H1 (cell line): ENCODE measurements at regions not wholly inside any gene's neighbourhood (a gene's known extent, or its start where the extent isn't known, plus 50 kb on each side); places are given as distances from the start of the nearest gene placed in this dataset.

Source experiments
- ASH2L ChIP-seq: fragments of 200-600, 300-600 bp; sonication (generic); IDR thresholded peaks from one replicate; pipeline ENCODE4 v1.7.1; 2017; ENCODE audit warnings: low read length
- BCL11A ChIP-seq, 2 experiments: IDR thresholded peaks; one replicate each; pipeline ENCODE4 v1.6.1; 2011; ENCODE audit warnings: low read depth in 2 of 2, low read length in 2 of 2, mild to moderate bottlenecking in 2 of 2
- CHD7 ChIP-seq: fragments of 300-600 bp; sonication (generic); IDR thresholded peaks from 2 replicates; pipeline ENCODE4 v1.7.1; 2012; ENCODE audit warnings: low read length, moderate library complexity, mild to moderate bottlenecking, inconsistent platforms; ENCODE audit not compliant: insufficient replicate concordance
- EGR1 ChIP-seq: IDR thresholded peaks from 2 replicates; pipeline ENCODE4 v1.6.1; 2011; ENCODE audit warnings: low read depth, low read length, borderline replicate concordance
- HDAC2 ChIP-seq, 2 experiments: fragments of 300-600 bp in 1 of 2; sonication (generic) in 1 of 2; IDR thresholded peaks; 2 replicates each; pipeline ENCODE4 v1.6.1; 2011 to 2012; ENCODE audit warnings: low read depth in 2 of 2, low read length in 2 of 2, mild to moderate bottlenecking in 2 of 2, moderate library complexity in 2 of 2, borderline replicate concordance in 1 of 2, inconsistent platforms in 1 of 2
- MAFK ChIP-seq: IDR thresholded peaks from 2 replicates; pipeline ENCODE4 v1.6.1; 2012; ENCODE audit warnings: low read depth, mild to moderate bottlenecking, improper control_type of control experiment, low read length
- SIN3A ChIP-seq, 2 experiments: IDR thresholded peaks in 1 of 2; conservative IDR thresholded peaks in 1 of 2; 2 replicates each; pipeline ENCODE4 v1.6.1; 2011 to 2012; ENCODE audit warnings: low read length in 2 of 2, improper control_type of control experiment in 1 of 2, low read depth in 1 of 2, mild to moderate bottlenecking in 1 of 2
- ZNF274 ChIP-seq: IDR thresholded peaks from 2 replicates; pipeline ENCODE4 v1.7.0; 2012; ENCODE audit warnings: low read length, borderline replicate concordance; ENCODE audit errors: extremely low read depth

DNA sequence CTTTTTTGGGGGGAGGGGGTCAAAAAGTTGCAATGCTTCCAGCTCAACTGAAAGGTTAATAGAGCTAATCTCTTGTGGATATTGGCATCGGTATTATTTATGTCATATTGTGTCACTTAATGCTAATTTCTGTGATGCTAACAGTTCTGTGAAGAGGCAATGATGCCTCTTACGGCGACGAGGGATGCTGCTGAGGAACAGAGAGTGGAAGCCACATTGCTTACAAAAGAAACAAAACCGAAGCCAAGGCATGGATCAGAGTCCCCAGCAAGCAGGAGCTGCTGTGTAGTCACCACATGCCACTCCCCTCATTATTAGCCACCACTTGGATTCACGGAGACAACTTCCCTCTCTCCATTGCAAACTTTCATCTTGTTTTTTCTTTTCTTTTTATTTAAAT lies 536.5 kb upstream of the MGMT start (continued):
- TF ChIP-seq SIN3A (conservative IDR thresholded peaks at IDR 0.05 in 1 of 2, IDR thresholded peaks at IDR 0.05 in 1 of 2; ENCODE audit: low read depth in 1 of 2, low read length in 2 of 2) (no peak), ZNF274 (no peak), ASH2L (no peak), BCL11A (IDR thresholded peaks at IDR 0.05; ENCODE audit: low read depth in 2 of 2, low read length in 2 of 2) (no peak), MAFK (no peak), HDAC2 (IDR thresholded peaks at IDR 0.05; ENCODE audit: borderline replicate concordance in 1 of 2, low read depth in 2 of 2, low read length in 2 of 2) (no peak), CHD7 (no peak), EGR1 (no peak)
